Transverse colon (tissue), 4 donors: ENCODE measurements at regions not wholly inside any gene's neighbourhood (a gene's known extent, or its start where the extent isn't known, plus 50 kb on each side); places are given as distances from the start of the nearest gene placed in this dataset.

Source experiments
- CTCF ChIP-seq, 5 experiments: fragments of 200-600 bp in 3 of 5; fragments of 450-650 bp in 2 of 5; sonication (generic) in 3 of 5; IDR thresholded peaks; 1 replicate in 2 of 5; 2 replicates in 3 of 5; pipeline ENCODE4 v1.5.1; 2016 to 2017; ENCODE audit warnings: antibody characterized with exemption in 5 of 5, inconsistent platforms in 3 of 5, mild to moderate bottlenecking in 2 of 5, moderate library complexity in 1 of 5
- EP300 ChIP-seq: sonication (generic); formaldehyde crosslinking; IDR thresholded peaks from one replicate; pipeline ENCODE4 v1.6.1; 2017; ENCODE audit warnings: antibody characterized with exemption, low read depth
- POLR2AphosphoS5 ChIP-seq, 3 donors: sonication (generic); formaldehyde crosslinking; IDR thresholded peaks; one replicate each; pipeline ENCODE4 v1.6.1; 2016; ENCODE audit warnings: antibody characterized with exemption in 3 of 3

GRCh38 chr1:232385221-232385620 is 244.7 kb downstream of the SIPA1L2 start:
- TF ChIP-seq EP300 (no peak), CTCF (IDR thresholded peaks at IDR 0.05) (no peak), POLR2AphosphoS5 (IDR thresholded peaks at IDR 0.05) (no peak)
